ENCODE measurements at regions not wholly inside any gene's neighbourhood (a gene's known extent, or its start where the extent isn't known, plus 50 kb on each side); places are given as distances from the start of the nearest gene placed in this dataset.
"Not testable (repeated sequence)": the region's sequence is repeated elsewhere in the genome, so short reads cannot be mapped to it uniquely, and the experiment has no call there.

- no peak overlapping the region for H3K4me3 ChIP-seq (ENCODE audit: low read depth, low read length)
- no peak for TF ChIP-seq CTCF (IDR thresholded peaks at IDR 0.05; ENCODE audit: control insufficient read depth, extremely low read depth, insufficient read depth)
- no peak for DNase-seq (ENCODE audit: low read depth)
Measured at GRCh38 chr15:79156704-79157375, 66.3 kb upstream of the RASGRF1 start.

GRCh38 chr15:79154483-79155135, 64.0 kb upstream of the RASGRF1 start:
- no peak for DNase-seq (ENCODE audit: low read depth)
- no peak for TF ChIP-seq CTCF (IDR thresholded peaks at IDR 0.05; ENCODE audit: control insufficient read depth, extremely low read depth, insufficient read depth)

GRCh38 chr15:79144290-79144689, 53.7 kb upstream of the RASGRF1 start:
- not testable (repeated sequence) for H3K4me3 ChIP-seq (ENCODE audit: low read depth, low read length)

More at GRCh38 chr15:79154483-79155135, 64.0 kb upstream of the RASGRF1 start:
- no peak overlapping the region for H3K4me3 ChIP-seq (ENCODE audit: low read depth, low read length)

GRCh38 chr15:79140846-79141570, 50.4 kb upstream of the RASGRF1 start:
- H3K4me3 ChIP-seq (ENCODE audit: low read depth, low read length), result no peak overlapping the region
- TF ChIP-seq CTCF (IDR thresholded peaks at IDR 0.05; ENCODE audit: control insufficient read depth, extremely low read depth, insufficient read depth), result no peak
- no peak for DNase-seq (ENCODE audit: low read depth)

More at GRCh38 chr15:79144290-79144689, 53.7 kb upstream of the RASGRF1 start:
- DNase-seq (ENCODE audit: low read depth), result not testable (repeated sequence)

Data from LNCaP clone FGC (cell line).